HUES64 (cell line): ENCODE measurements at regions not wholly inside any gene's neighbourhood (a gene's known extent, or its start where the extent isn't known, plus 50 kb on each side); places are given as distances from the start of the nearest gene placed in this dataset.
"Not testable (repeated sequence)": the region's sequence is repeated elsewhere in the genome, so short reads cannot be mapped to it uniquely, and the experiment has no call there.

ENCODE experiments used
- H3K27ac ChIP-seq: 2 replicates; pipeline ENCODE4 v1.7.0; 2013; ENCODE audit warnings: low read depth, low read length, inconsistent platforms
- H3K27me3 ChIP-seq: 2 replicates; pipeline ENCODE4 v1.6.1; 2013; ENCODE audit warnings: mild to moderate bottlenecking, low read length; ENCODE audit not compliant: insufficient read depth
- H3K36me3 ChIP-seq: 2 replicates; pipeline ENCODE4 v1.6.1; 2013; ENCODE audit warnings: mild to moderate bottlenecking, low read length; ENCODE audit not compliant: insufficient read depth
- H3K4me1 ChIP-seq: 2 replicates; pipeline ENCODE4 v1.6.1; 2013; ENCODE audit warnings: mild to moderate bottlenecking, low read length, moderate library complexity; ENCODE audit not compliant: insufficient read depth
- H3K4me3 ChIP-seq: 2 replicates; pipeline ENCODE4 v1.5.1; 2013; ENCODE audit warnings: mild to moderate bottlenecking, low read length, moderate library complexity
- H3K9ac ChIP-seq: 2 replicates; pipeline ENCODE4 v1.6.1; 2013; ENCODE audit warnings: mild to moderate bottlenecking, low read depth, low read length
- H3K9me3 ChIP-seq: 2 replicates; pipeline ENCODE4 v1.6.1; 2013; ENCODE audit warnings: low read depth, low read length; ENCODE audit not compliant: insufficient read depth
- WGBS: fragments of 150-250, 120-280 bp; methylation state at CpG from one replicate; pipeline ENCODE4 v1.1.7; 2013; ENCODE audit warnings: missing lambda C conversion rate; 5-methylcytosine and 5-hydroxymethylcytosine counted together

GRCh38 chr1:105470541-105470940 lies 1585.9 kb upstream of the PRMT6 start:
- WGBS = 96% methylated on average over 6 of the region's 7 CpGs
- not testable (repeated sequence) for H3K9me3 ChIP-seq, H3K27ac ChIP-seq, H3K9ac ChIP-seq, H3K27me3 ChIP-seq, H3K4me1 ChIP-seq, H3K36me3 ChIP-seq, H3K4me3 ChIP-seq

- Histone ChIP-seq H3K9ac (no peak overlapping the region), H3K4me3 (no peak overlapping the region), H3K9me3 (0 out of 2 replicates have a peak, but pooled peaks cover 2% of the 10 kb centered on the region), H3K36me3 (no peaks in the 10 kb centered on the region), H3K4me1 (no peaks in the 10 kb centered on the region), H3K27me3 (no peaks in the 10 kb centered on the region), H3K27ac (no peak overlapping the region)
Observed at GRCh38 chr1:105483436-105483835, 1573.0 kb upstream of the PRMT6 start.

GRCh38 chr1:105485207-105485606 lies 1571.3 kb upstream of the PRMT6 start:
- Histone ChIP-seq H3K4me3 (no peak overlapping the region), H3K9ac (no peak overlapping the region), H3K36me3 (no peaks in the 10 kb centered on the region), H3K27me3 (no peaks in the 10 kb centered on the region), H3K4me1 (no peaks in the 10 kb centered on the region), H3K9me3 (0 out of 2 replicates have a peak, but pooled peaks cover 2% of the 10 kb centered on the region), H3K27ac (no peak overlapping the region)
- 93% methylated on average over 2 of the region's 2 CpGs for WGBS

- Histone ChIP-seq H3K27ac (no peak overlapping the region), H3K9ac (no peak overlapping the region), H3K4me3 (no peak overlapping the region), H3K36me3 (no peaks in the 10 kb centered on the region), H3K4me1 (no peaks in the 10 kb centered on the region), H3K27me3 (no peaks in the 10 kb centered on the region), H3K9me3 (no peaks in the 10 kb centered on the region)
- 93% methylated on average over 4 of the region's 4 CpGs for WGBS
Observed at GRCh38 chr1:105492921-105493320, 1563.6 kb upstream of the PRMT6 start.

GRCh38 chr1:105516068-105516467 lies 1540.4 kb upstream of the PRMT6 start:
- Histone ChIP-seq H3K4me3 (no peak overlapping the region), H3K27me3 (no peaks in the 10 kb centered on the region), H3K9me3 (no peaks in the 10 kb centered on the region), H3K9ac (no peak overlapping the region), H3K4me1 (no peaks in the 10 kb centered on the region), H3K27ac (no peak overlapping the region), H3K36me3 (no peaks in the 10 kb centered on the region)
- no CpG with 5 or more reads among the region's 1 CpG for WGBS

GRCh38 chr1:105533996-105534395 lies 1522.5 kb upstream of the PRMT6 start:
- no peak overlapping the region for H3K9ac ChIP-seq
- H3K4me3 ChIP-seq = no peak overlapping the region
- H3K9me3 ChIP-seq = no peaks in the 10 kb centered on the region
- no peak overlapping the region for H3K27ac ChIP-seq
- no peaks in the 10 kb centered on the region for H3K27me3 ChIP-seq
- no peaks in the 10 kb centered on the region for H3K36me3 ChIP-seq
- H3K4me1 ChIP-seq = no peaks in the 10 kb centered on the region
- 99% methylated on average over 3 of the region's 3 CpGs for WGBS

GRCh38 chr1:105544475-105544874 lies 1512.0 kb upstream of the PRMT6 start:
- WGBS = 39% methylated on average over 1 of the region's 1 CpG
- Histone ChIP-seq H3K27me3 (no peaks in the 10 kb centered on the region), H3K36me3 (no peaks in the 10 kb centered on the region), H3K4me3 (no peak overlapping the region), H3K4me1 (peaks cover 13% of the 10 kb centered on the region; the same call in 1 of the 2 replicates), H3K9ac (no peak overlapping the region), H3K9me3 (0 out of 2 replicates have a peak, but pooled peaks cover 11% of the 10 kb centered on the region), H3K27ac (no peak overlapping the region)

GRCh38 chr1:105556266-105556665 lies 1500.2 kb upstream of the PRMT6 start:
- no peaks in the 10 kb centered on the region for H3K27me3 ChIP-seq
- H3K4me3 ChIP-seq = no peak overlapping the region
- no peaks in the 10 kb centered on the region for H3K4me1 ChIP-seq
- no peak overlapping the region for H3K9ac ChIP-seq
- no peak overlapping the region for H3K27ac ChIP-seq
- WGBS = 71% methylated on average over 1 of the region's 2 CpGs
- no peaks in the 10 kb centered on the region for H3K9me3 ChIP-seq
- no peaks in the 10 kb centered on the region for H3K36me3 ChIP-seq

GRCh38 chr1:105558023-105558422 lies 1498.5 kb upstream of the PRMT6 start:
- Histone ChIP-seq H3K9ac (no peak overlapping the region), H3K4me3 (no peak overlapping the region), H3K4me1 (no peaks in the 10 kb centered on the region), H3K27ac (no peak overlapping the region), H3K9me3 (no peaks in the 10 kb centered on the region), H3K27me3 (no peaks in the 10 kb centered on the region), H3K36me3 (no peaks in the 10 kb centered on the region)

- no peaks in the 10 kb centered on the region for H3K4me1 ChIP-seq
- no peak overlapping the region for H3K9ac ChIP-seq
- no peak overlapping the region for H3K27ac ChIP-seq
- H3K27me3 ChIP-seq = no peaks in the 10 kb centered on the region
- WGBS = 0% methylated on average over 1 of the region's 2 CpGs
- H3K36me3 ChIP-seq = no peaks in the 10 kb centered on the region
- no peak overlapping the region for H3K4me3 ChIP-seq
- H3K9me3 ChIP-seq = no peaks in the 10 kb centered on the region
Observed at GRCh38 chr1:105565006-105565405, 1491.5 kb upstream of the PRMT6 start.

- Histone ChIP-seq H3K27ac (no peak overlapping the region), H3K27me3 (no peaks in the 10 kb centered on the region), H3K4me3 (no peak overlapping the region), H3K4me1 (no peaks in the 10 kb centered on the region), H3K36me3 (no peaks in the 10 kb centered on the region), H3K9ac (no peak overlapping the region), H3K9me3 (no peaks in the 10 kb centered on the region)
- WGBS = 54% methylated on average over 1 of the region's 2 CpGs
Observed at GRCh38 chr1:105585791-105586190, 1470.7 kb upstream of the PRMT6 start.

- Histone ChIP-seq H3K27me3 (no peaks in the 10 kb centered on the region), H3K9me3 (no peaks in the 10 kb centered on the region)
- 95% methylated on average over 1 of the region's 1 CpG for WGBS
Observed at GRCh38 chr1:105591681-105592080, 1464.8 kb upstream of the PRMT6 start.

More at GRCh38 chr1:105591681-105592080, 1464.8 kb upstream of the PRMT6 start:
- Histone ChIP-seq H3K4me1 (no peaks in the 10 kb centered on the region), H3K9ac (no peak overlapping the region), H3K36me3 (no peaks in the 10 kb centered on the region), H3K4me3 (no peak overlapping the region), H3K27ac (no peak overlapping the region)
